ENCODE measurements at regions not wholly inside any gene's neighbourhood (a gene's known extent, or its start where the extent isn't known, plus 50 kb on each side); places are given as distances from the start of the nearest gene placed in this dataset.

DNA sequence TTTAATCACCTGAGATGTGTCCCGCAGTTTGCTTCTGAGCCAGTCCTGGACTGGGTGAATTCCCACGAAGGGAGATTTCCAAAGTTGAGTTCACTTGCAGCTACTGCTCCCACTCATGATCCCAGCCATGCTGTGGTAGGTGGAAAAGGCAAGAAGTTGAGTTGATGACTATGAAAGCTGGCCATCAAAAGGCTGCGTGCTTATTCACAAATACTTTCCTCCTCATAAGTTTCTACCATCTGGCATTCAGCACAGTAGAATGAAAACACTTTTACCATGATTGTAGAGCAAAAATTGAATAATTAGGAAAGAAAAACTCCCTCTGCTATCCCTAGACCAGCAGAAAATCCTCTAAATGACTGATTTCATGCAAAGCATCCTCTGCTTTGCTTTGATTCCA is 281.8 kb downstream of the INHBA start:
- H3K4me3 ChIP-seq (ENCODE audit: control insufficient read depth, low read depth, low read length) = no peak overlapping the region
- TF ChIP-seq CTCF (conservative IDR thresholded peaks at IDR 0.05; ENCODE audit: control insufficient read depth, insufficient read depth, low read depth, low read length) = no peak
- no peak for DNase-seq (ENCODE audit: low read depth)

- no peak for TF ChIP-seq CTCF (conservative IDR thresholded peaks at IDR 0.05; ENCODE audit: control insufficient read depth, insufficient read depth, low read depth, low read length)
- H3K4me3 ChIP-seq (ENCODE audit: control insufficient read depth, low read depth, low read length) = no peak overlapping the region
Measured at GRCh38 chr7:41420421-41420820, 282.5 kb downstream of the INHBA start.

GRCh38 chr7:41418337-41418736 is 284.6 kb downstream of the INHBA start:
- H3K4me3 ChIP-seq (ENCODE audit: control insufficient read depth, low read depth, low read length) = no peak overlapping the region
- TF ChIP-seq CTCF (conservative IDR thresholded peaks at IDR 0.05; ENCODE audit: control insufficient read depth, insufficient read depth, low read depth, low read length) = no peak

More at GRCh38 chr7:41420421-41420820, 282.5 kb downstream of the INHBA start:
- peak; percentile 55 for DNase-seq (ENCODE audit: low read depth)

DNA sequence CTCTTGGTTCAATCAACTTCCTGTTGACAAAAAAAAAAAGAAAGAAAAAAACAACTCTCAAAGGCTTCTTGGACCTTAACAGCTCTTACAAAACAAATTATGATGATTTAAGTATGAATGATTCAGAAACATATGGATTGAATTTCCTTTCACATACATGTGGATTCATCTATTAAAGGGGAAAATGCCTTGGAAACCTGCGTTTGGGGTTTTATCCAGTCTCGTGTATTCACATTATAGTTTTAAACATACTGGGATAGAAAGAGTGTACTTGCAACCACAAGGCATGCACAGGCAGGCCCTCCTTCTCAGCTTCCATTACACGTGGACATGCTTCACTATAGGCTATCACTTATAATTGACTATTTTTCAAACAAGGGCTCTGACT is 286.7 kb downstream of the INHBA start:
- H3K4me3 ChIP-seq (ENCODE audit: control insufficient read depth, low read depth, low read length) = no peak overlapping the region
- TF ChIP-seq CTCF (conservative IDR thresholded peaks at IDR 0.05; ENCODE audit: control insufficient read depth, insufficient read depth, low read depth, low read length) = no peak
- peak; percentile 67 for DNase-seq (ENCODE audit: low read depth)

More at GRCh38 chr7:41418337-41418736, 284.6 kb downstream of the INHBA start:
- no peak for DNase-seq (ENCODE audit: low read depth)

DNA sequence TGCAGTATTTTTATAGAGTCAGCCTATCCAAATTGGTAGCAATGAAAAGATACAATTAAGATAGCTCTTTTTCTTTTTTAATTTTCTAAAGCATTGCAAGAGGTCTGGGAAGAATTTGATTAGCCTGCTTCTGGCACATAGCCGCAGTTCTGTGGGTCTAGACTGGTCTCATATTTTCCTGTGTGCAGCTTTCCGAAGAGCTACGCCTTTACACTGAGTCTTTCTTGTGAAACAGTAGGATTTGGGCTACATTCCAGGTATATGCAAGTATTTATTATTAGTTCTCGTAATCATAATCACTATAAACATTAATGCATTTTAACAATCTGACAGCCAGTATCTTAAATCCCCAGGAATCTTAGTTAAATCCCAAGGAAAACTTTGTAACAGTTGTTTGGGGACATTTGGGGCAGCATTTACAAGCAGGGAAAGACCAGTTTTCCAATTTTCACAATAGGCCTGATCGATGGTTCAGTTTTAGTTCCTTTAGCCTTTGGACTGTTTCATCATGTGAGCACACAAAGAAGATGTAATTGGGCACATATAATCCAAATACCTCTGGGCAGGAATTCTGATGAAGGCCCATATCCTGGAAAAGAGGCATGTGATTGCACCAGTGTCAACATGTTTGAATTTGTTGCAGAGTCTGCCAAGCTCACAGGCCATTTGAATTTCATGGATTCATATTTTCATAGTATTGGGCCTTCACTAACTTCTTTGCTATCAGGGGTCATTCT is 287.3 kb downstream of the INHBA start:
- no peak for DNase-seq (ENCODE audit: low read depth)
- H3K4me3 ChIP-seq (ENCODE audit: control insufficient read depth, low read depth, low read length) = no peak overlapping the region
- TF ChIP-seq CTCF (conservative IDR thresholded peaks at IDR 0.05; ENCODE audit: control insufficient read depth, insufficient read depth, low read depth, low read length) = no peak

DNA sequence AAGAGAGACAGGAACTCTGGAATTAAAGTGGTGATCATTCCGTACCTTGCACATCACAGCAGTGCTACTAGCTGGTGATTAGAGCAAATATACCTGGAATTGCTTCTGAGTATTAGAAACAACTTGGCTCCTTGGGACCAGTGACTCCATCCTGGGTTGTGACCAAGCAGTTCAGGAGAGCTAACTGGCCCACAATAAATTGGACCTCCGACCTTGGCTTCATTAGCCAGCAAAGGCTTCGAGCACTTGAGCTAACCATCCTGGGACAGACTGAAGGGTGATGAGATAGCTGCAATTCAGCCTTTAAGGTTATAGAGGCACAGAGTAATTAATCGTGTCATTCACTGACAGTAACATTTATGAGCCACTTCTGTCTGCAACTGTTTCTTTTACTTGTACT is 287.8 kb downstream of the INHBA start:
- no peak for DNase-seq (ENCODE audit: low read depth)
- no peak for TF ChIP-seq CTCF (conservative IDR thresholded peaks at IDR 0.05; ENCODE audit: control insufficient read depth, insufficient read depth, low read depth, low read length)
- H3K4me3 ChIP-seq (ENCODE audit: control insufficient read depth, low read depth, low read length) = no peak overlapping the region

Data from fibroblast of mammary gland (primary cell).